GM20000 (cell line): ENCODE measurements at regions not wholly inside any gene's neighbourhood (a gene's known extent, or its start where the extent isn't known, plus 50 kb on each side); places are given as distances from the start of the nearest gene placed in this dataset.

Source experiments
- DNase-seq: peaks from one replicate; pipeline ENCODE4 v3.0.0; 2012; ENCODE audit warnings: low spot score
- CTCF ChIP-seq: IDR thresholded peaks from 2 replicates; pipeline ENCODE4 v1.5.1; 2012; ENCODE audit warnings: mild to moderate bottlenecking, control low read depth; ENCODE audit errors: extremely low read depth, missing control alignments

- TF ChIP-seq CTCF = no peak
- DNase-seq = no peak
These were observed 102.9 kb downstream of the CCER1 start for GRCh38 chr12:90851800-90852718.

- no peak for TF ChIP-seq CTCF
- no peak for DNase-seq
These were observed 112.5 kb downstream of the CCER1 start for GRCh38 chr12:90842477-90842876.

GRCh38 chr12:90841336-90841735 is 113.6 kb downstream of the CCER1 start:
- DNase-seq = no peak
- TF ChIP-seq CTCF = no peak

- no peak for DNase-seq
- no peak for TF ChIP-seq CTCF
These were observed 115.6 kb downstream of the CCER1 start for GRCh38 chr12:90839346-90839745.

GRCh38 chr12:90836689-90837088 is 118.3 kb downstream of the CCER1 start:
- TF ChIP-seq CTCF = no peak
- DNase-seq = no peak

- TF ChIP-seq CTCF = no peak
- no peak for DNase-seq
These were observed 121.7 kb downstream of the CCER1 start for GRCh38 chr12:90833228-90833627.

- TF ChIP-seq CTCF = no peak
- DNase-seq = no peak
These were observed 122.5 kb downstream of the CCER1 start for GRCh38 chr12:90832427-90832826.
